ENCODE measurements at regions not wholly inside any gene's neighbourhood (a gene's known extent, or its start where the extent isn't known, plus 50 kb on each side); places are given as distances from the start of the nearest gene placed in this dataset.
"Not testable (repeated sequence)": the region's sequence is repeated elsewhere in the genome, so short reads cannot be mapped to it uniquely, and the experiment has no call there.

GRCh38 chr6:21341910-21342309 lies 251.6 kb upstream of the SOX4 start:
- no peak for DNase-seq (ENCODE audit: low read depth)
- no peak for TF ChIP-seq CTCF (conservative IDR thresholded peaks at IDR 0.05; ENCODE audit: low read depth, low read length)
- no peak overlapping the region for H3K4me3 ChIP-seq (ENCODE audit: low read depth, low read length)

GRCh38 chr6:21342501-21342900 lies 251.1 kb upstream of the SOX4 start:
- no peak overlapping the region for H3K4me3 ChIP-seq (ENCODE audit: low read depth, low read length)
- no peak for TF ChIP-seq CTCF (conservative IDR thresholded peaks at IDR 0.05; ENCODE audit: low read depth, low read length)
- DNase-seq (ENCODE audit: low read depth), result no peak

- not testable (repeated sequence) for H3K4me3 ChIP-seq (ENCODE audit: low read depth, low read length); DNase-seq (ENCODE audit: low read depth)
Observed at GRCh38 chr6:21345704-21346103, 247.8 kb upstream of the SOX4 start.

- H3K4me3 ChIP-seq (ENCODE audit: low read depth, low read length), result no peak overlapping the region
- no peak for TF ChIP-seq CTCF (conservative IDR thresholded peaks at IDR 0.05; ENCODE audit: low read depth, low read length)
- DNase-seq (ENCODE audit: low read depth), result no peak
Observed at GRCh38 chr6:21348146-21348503, 245.4 kb upstream of the SOX4 start.

GRCh38 chr6:21348504-21349195 lies 244.9 kb upstream of the SOX4 start:
- DNase-seq (ENCODE audit: low read depth), result peak; percentile 91
- TF ChIP-seq CTCF (conservative IDR thresholded peaks at IDR 0.05; ENCODE audit: low read depth, low read length), result no peak
- peak overlapping the region; percentile 32 for H3K4me3 ChIP-seq (ENCODE audit: low read depth, low read length)

- no peak for TF ChIP-seq CTCF (conservative IDR thresholded peaks at IDR 0.05; ENCODE audit: low read depth, low read length)
- no peak overlapping the region for H3K4me3 ChIP-seq (ENCODE audit: low read depth, low read length)
- DNase-seq (ENCODE audit: low read depth), result no peak
Observed at GRCh38 chr6:21349834-21350233, 243.7 kb upstream of the SOX4 start.

GRCh38 chr6:21350926-21351325 lies 242.6 kb upstream of the SOX4 start:
- TF ChIP-seq CTCF (conservative IDR thresholded peaks at IDR 0.05; ENCODE audit: low read depth, low read length), result no peak
- DNase-seq (ENCODE audit: low read depth), result no peak
- H3K4me3 ChIP-seq (ENCODE audit: low read depth, low read length), result no peak overlapping the region

Measured in choroid plexus epithelial cell (primary cell).